ENCODE measurements at regions not wholly inside any gene's neighbourhood (a gene's known extent, or its start where the extent isn't known, plus 50 kb on each side); places are given as distances from the start of the nearest gene placed in this dataset.
A peak's percentile ranks its signal among the peaks of the same experiment; 100 is the strongest.
"Not testable (repeated sequence)": the region's sequence is repeated elsewhere in the genome, so short reads cannot be mapped to it uniquely, and the experiment has no call there.

DNA sequence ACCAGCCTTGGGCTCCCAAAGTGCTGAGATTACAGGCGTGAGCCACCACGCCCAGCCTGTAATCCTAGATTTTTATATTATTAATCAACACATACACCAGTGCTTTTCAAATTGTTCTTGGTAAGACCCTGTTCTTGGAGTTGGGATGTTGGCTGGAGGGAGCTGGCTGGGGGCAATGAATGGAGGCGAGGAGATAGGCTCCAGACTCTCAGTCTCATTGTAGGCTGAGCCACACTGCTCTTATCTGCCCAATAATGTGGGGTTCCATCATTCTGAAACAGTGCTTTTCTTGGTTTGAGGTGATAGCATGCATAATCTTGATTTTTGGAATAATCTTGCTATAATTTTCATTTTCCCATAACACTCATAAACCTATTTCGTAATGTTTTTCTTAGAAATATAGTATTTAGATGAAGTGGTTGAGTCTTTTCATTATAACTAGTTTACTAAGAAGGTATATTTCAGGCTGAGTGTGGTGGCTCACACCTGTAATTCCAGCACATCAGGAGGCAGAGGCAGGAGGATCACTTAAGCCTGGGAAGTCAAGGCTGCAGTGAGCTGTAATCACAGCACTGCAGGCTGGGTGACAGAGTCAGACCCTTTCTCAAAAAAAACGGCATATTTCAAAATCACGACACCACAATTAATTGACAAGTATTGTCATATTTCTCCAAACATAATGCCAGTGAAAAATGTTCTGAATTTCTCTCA is 65.1 kb upstream of the LYZL2 start:
- no peaks in the 10 kb centered on the region for H3K36me3 Mint-ChIP-seq (ENCODE audit: low read depth)
- no peaks in the 10 kb centered on the region for H3K27me3 Mint-ChIP-seq (ENCODE audit: low read depth)
- no peak overlapping the region for H3K4me3 Mint-ChIP-seq
- DNase-seq (ENCODE audit: low read depth, low spot score): no peak
- H3K9me3 Mint-ChIP-seq: no peaks in the 10 kb centered on the region
- peaks cover 15% of the 10 kb centered on the region for H3K4me1 Mint-ChIP-seq
- TF ChIP-seq, protein P1, sequence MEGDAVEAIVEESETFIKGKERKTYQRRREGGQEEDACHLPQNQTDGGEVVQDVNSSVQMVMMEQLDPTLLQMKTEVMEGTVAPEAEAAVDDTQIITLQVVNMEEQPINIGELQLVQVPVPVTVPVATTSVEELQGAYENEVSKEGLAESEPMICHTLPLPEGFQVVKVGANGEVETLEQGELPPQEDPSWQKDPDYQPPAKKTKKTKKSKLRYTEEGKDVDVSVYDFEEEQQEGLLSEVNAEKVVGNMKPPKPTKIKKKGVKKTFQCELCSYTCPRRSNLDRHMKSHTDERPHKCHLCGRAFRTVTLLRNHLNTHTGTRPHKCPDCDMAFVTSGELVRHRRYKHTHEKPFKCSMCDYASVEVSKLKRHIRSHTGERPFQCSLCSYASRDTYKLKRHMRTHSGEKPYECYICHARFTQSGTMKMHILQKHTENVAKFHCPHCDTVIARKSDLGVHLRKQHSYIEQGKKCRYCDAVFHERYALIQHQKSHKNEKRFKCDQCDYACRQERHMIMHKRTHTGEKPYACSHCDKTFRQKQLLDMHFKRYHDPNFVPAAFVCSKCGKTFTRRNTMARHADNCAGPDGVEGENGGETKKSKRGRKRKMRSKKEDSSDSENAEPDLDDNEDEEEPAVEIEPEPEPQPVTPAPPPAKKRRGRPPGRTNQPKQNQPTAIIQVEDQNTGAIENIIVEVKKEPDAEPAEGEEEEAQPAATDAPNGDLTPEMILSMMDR (conservative IDR thresholded peaks at IDR 0.05): no peak
- no peak overlapping the region for H3K27ac Mint-ChIP-seq (ENCODE audit: unreplicated experiment)

DNA sequence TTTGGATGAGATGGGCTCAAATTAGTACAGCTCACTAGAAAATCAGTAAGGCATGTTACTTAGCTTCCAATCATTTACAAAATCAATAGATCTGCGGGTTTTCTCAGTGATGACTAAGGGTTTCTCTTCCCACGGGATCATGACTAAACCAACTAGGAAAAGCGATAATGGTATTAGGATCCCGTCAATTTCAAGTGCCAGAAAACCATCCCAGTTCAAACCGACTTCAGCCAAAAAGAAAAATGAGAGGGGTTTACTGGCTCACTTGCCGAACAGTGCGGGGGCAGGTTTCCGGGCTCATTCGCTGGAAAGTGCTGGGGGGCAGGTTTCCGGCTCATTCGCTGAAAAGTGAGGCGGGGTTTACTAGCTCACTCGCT is 62.1 kb upstream of the LYZL2 start:
- no peak overlapping the region for H3K27ac Mint-ChIP-seq (ENCODE audit: unreplicated experiment)
- DNase-seq (ENCODE audit: low read depth, low spot score): no peak

DNA sequence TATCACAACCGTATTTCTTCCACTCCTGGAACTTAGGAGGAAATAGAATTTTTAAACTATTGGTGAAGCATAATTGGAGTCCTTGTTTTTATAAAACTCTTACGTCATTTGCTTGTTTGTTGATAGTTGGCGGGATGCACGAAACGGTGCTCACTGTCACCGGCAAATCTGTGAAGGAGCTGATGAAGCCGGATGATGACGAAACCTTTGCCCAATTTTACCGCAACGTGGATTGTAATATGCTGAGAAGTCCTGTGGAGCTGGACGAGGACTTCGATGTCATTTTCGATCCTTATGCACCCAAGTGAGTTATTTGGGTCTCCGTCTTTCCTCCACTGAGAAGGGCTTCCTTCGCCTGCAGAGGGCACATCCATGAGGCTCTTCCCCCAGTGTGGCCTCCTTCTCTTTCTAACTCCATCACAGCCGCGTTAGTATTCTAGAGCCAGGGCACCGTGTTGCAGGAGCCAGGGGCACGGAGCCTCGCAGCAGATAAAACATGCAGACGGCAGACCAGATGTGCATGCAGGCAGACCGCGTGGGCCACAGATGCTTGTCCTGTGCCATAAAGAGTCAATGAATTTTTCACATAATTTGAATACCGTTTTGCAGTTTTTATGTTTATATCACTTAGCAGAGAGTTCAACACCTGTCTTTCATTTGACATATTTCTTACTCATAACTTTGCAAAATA is 61.5 kb upstream of the LYZL2 start:
- H3K27ac Mint-ChIP-seq (ENCODE audit: unreplicated experiment): not testable (repeated sequence)

More for the DNA sequence above, 62.1 kb upstream of the LYZL2 start:
- H3K4me3 Mint-ChIP-seq: no peak overlapping the region
- TF ChIP-seq, protein P1 (conservative IDR thresholded peaks at IDR 0.05): no peak
- peaks cover 11% of the 10 kb centered on the region for H3K4me1 Mint-ChIP-seq
- H3K9me3 Mint-ChIP-seq: no peaks in the 10 kb centered on the region
- H3K36me3 Mint-ChIP-seq (ENCODE audit: low read depth): no peaks in the 10 kb centered on the region
- H3K27me3 Mint-ChIP-seq (ENCODE audit: low read depth): no peaks in the 10 kb centered on the region

DNA sequence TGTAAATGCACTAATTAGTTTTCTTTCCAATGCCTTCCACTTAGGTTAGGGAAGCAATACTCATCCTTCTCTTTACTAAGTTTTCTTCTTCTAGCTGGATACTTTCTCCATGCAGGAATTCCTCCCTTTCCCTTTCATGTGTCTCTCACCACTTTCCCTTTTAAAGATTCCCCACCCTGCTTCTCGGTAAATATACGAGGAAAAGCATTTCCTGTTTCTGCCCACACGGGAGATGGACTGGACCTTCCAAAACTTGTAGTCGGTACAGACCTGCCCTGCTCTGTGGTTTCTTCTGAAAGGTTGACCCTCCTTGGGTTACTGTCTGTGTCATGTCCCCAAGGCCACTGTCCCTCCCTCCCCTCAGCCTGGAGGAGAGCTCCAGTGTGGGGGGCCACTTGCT is 58.9 kb upstream of the LYZL2 start:
- H3K36me3 Mint-ChIP-seq (ENCODE audit: low read depth): no peaks in the 10 kb centered on the region
- H3K4me1 Mint-ChIP-seq: peaks cover 11% of the 10 kb centered on the region
- no peak overlapping the region for H3K4me3 Mint-ChIP-seq
- H3K27me3 Mint-ChIP-seq (ENCODE audit: low read depth): peaks cover 3% of the 10 kb centered on the region
- H3K9me3 Mint-ChIP-seq: no peaks in the 10 kb centered on the region
- TF ChIP-seq, protein P1 (conservative IDR thresholded peaks at IDR 0.05): no peak
- no peak overlapping the region for H3K27ac Mint-ChIP-seq (ENCODE audit: unreplicated experiment)
- no peak for DNase-seq (ENCODE audit: low read depth, low spot score)

More for the DNA sequence above, 61.5 kb upstream of the LYZL2 start:
- not testable (repeated sequence) for H3K36me3 Mint-ChIP-seq (ENCODE audit: low read depth); DNase-seq (ENCODE audit: low read depth, low spot score); H3K27me3 Mint-ChIP-seq (ENCODE audit: low read depth); H3K9me3 Mint-ChIP-seq; H3K4me3 Mint-ChIP-seq
- H3K4me1 Mint-ChIP-seq: peaks cover 11% of the 10 kb centered on the region

DNA sequence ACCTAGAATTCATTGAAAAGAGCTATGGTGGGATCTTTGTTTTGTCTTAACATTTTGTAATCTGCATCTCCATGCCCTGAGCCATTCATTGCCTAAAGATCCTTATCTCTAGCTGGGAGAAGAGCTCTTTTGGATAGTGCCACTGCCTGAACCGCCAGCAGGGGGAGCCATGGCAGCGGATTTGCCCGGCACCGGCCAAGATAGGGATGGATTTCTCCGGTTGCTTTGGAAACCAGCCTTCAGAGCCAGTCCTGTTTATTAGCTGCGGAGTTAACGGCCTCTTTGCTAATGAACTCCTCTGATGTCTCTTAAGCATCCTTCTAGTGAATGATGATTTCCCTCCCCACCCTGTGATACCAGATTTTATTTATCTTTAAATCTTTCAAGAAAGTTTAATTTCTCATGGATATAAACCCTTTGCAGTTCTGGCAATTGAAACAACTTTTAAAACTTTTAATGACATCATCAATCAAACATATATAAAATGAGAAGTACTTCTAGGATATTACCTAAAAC is 58.2 kb upstream of the LYZL2 start:
- peak; percentile 96 for DNase-seq (ENCODE audit: low read depth, low spot score)
- Mint-ChIP-seq H3K27me3 (ENCODE audit: low read depth) (peaks cover 3% of the 10 kb centered on the region), H3K9me3 (no peaks in the 10 kb centered on the region), H3K4me3 (no peak overlapping the region), H3K27ac (ENCODE audit: unreplicated experiment) (no peak overlapping the region), H3K4me1 (peaks cover 11% of the 10 kb centered on the region), H3K36me3 (ENCODE audit: low read depth) (no peaks in the 10 kb centered on the region)
- TF ChIP-seq, protein P1 (conservative IDR thresholded peaks at IDR 0.05): peak; percentile 90

DNA sequence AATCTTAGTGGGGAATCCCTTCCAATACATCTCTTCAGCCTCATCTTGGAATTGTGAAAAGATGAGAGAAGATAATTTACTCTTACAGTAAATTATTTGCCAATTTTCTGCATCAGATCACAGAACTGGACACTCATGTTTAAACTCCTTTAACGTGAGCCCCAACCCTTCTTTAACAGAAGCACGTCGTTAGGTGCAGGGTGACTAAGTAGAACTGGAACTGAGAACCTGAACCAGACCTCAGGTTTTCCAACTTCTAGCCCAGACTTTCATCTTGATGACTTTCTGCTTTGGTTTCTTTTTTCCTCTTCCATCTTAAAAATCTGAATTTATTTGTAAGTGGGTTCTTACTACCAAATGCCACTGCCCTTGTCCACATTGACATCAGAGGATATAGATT is 57.2 kb upstream of the LYZL2 start:
- Mint-ChIP-seq H3K4me3 (no peak overlapping the region), H3K36me3 (ENCODE audit: low read depth) (no peaks in the 10 kb centered on the region), H3K4me1 (peaks cover 17% of the 10 kb centered on the region), H3K9me3 (no peaks in the 10 kb centered on the region), H3K27me3 (ENCODE audit: low read depth) (peaks cover 3% of the 10 kb centered on the region), H3K27ac (ENCODE audit: unreplicated experiment) (no peak overlapping the region)
- TF ChIP-seq, protein P1 (conservative IDR thresholded peaks at IDR 0.05): no peak
- DNase-seq (ENCODE audit: low read depth, low spot score): no peak
